GM21825 (cell line): ENCODE measurements at regions not wholly inside any gene's neighbourhood (a gene's known extent, or its start where the extent isn't known, plus 50 kb on each side); places are given as distances from the start of the nearest gene placed in this dataset.
"Not testable (repeated sequence)": the region's sequence is repeated elsewhere in the genome, so short reads cannot be mapped to it uniquely, and the experiment has no call there.

Experiments
- ATAC-seq: cut with Tn5 transposase; IDR thresholded peaks from one replicate; pipeline ENCODE4 v1.9.1; 2021; ENCODE audit warnings: mild to moderate bottlenecking, moderate library complexity; ENCODE audit not compliant: unreplicated experiment

- no peak for ATAC-seq
Observed at GRCh38 chr22:49349841-49350381, 477.8 kb downstream of the BRD1 start.

- ATAC-seq = no peak
Observed at GRCh38 chr22:49349181-49349835, 478.4 kb downstream of the BRD1 start.

GRCh38 chr22:49348631-49349030 lies 479.0 kb downstream of the BRD1 start:
- ATAC-seq = no peak

DNA sequence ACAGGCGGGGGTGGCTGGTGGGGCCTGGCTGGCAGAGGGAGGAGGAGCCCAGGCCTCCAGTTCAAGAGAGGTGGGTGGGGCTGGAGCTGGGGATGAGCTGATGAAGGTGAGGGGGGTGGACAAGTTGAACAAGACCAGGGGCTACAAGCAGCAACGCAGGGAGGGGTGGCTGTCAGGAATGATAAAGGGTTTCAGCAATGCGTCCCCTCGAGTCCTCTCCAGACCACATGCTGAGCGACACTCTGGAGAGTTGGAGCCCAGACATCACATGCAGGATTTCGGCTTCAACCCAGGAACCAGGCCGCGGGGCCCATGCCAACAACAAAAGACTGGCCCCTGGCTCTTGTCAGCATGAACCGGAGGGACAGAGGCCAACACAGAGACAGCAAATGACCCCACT lies 480.3 kb downstream of the BRD1 start:
- ATAC-seq = no peak

- ATAC-seq = no peak
Observed at GRCh38 chr22:49345896-49346295, 481.8 kb downstream of the BRD1 start.

DNA sequence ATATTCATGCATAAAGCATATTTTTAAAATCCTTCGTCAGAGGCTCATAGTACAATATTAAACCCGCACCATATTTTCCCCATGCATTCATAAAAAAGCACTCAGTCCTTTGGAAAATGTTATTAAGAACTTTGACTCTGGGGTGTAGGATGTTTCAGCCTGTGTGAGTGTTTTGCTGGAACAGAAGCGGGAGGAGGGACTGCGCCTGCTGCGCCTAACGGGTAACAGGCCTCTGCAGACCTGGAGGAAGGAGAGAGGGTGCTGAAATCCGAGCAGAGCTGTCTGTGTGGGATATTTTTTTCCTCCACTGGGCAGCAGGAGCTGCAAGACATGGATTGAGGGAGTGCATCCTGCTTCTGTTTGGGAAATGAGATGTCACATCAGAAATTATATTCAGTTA lies 483.0 kb downstream of the BRD1 start:
- no peak for ATAC-seq

DNA sequence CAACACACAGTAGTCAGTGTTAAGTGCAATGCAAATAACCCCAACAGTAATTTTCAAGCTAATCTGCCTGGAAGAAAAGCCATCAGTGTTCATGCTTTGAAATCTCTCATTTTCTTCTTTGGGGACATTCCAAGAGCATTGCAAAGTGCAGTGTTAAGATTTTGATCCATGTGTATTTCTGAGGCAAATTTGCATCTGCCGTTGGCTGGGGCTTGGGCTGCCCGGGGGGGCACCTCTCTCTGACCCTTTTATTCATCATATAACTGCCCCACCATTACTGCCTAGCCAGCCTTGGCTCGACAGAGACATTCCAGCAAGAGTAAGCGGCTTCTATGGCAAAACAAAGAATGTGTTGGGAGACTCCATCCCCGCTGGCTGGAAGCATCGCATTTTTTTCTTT lies 483.5 kb downstream of the BRD1 start:
- no peak for ATAC-seq

DNA sequence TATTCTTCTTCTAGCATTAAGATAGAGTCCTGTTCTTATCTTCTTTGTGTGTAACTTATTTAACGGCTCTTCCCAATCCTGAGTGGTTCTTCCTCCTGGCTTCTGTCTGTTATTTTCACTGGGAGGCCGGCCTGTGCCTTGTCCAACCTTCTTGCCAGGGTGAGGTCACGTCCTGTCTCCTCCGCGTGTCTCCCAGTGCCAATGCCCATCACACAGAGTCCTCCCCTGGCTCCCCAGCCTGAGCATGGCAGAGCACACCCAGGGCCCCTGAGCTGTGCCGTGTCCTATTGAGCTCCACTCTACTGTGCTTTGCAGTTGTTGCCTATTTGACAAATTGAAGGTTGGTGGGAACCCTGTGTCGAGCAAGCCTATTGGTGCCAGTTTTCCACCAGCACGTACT lies 487.3 kb downstream of the BRD1 start:
- no peak for ATAC-seq

DNA sequence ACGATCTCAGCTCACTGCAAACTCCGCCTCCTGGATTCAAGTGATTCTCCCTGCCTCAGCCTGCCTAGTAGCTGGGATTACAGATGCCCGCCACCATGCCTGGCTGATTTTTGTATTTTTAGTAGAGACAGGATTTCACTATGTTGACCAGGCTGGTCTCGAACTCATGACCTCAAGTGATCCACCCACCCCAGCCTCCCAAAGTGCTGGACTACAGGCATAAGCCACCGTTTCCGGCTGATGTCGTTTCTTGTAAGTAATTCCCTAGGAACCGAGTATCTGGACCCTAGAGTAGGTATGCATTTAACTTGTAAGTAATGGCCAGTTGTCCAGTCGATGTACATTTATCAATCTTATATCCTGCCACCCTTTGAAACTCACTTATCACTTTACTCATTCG lies 491.2 kb downstream of the BRD1 start:
- ATAC-seq = not testable (repeated sequence)

- ATAC-seq = no peak
Observed at GRCh38 chr22:49334976-49335375, 492.7 kb downstream of the BRD1 start.

DNA sequence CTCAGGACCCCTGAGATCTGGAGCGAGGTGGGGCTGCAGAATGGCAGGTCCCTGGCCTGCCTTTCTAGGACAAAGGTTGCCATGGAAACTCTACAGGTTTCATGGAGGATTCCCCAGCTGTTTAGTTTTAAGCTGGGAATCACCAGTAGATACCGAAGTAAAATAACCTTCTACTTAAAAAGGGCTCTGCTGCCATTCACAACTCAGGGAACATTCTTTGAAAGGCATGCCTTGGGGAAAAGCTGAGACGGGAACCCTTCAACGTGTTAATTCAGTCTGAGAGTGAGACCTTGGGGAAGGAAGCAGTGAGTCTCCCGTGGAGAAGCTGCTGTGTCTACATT lies 493.3 kb downstream of the BRD1 start:
- no peak for ATAC-seq

GRCh38 chr22:49333206-49333605 lies 494.5 kb downstream of the BRD1 start:
- no peak for ATAC-seq

GRCh38 chr22:49332691-49333090 lies 495.0 kb downstream of the BRD1 start:
- no peak for ATAC-seq

GRCh38 chr22:49331878-49332277 lies 495.8 kb downstream of the BRD1 start:
- ATAC-seq = no peak

GRCh38 chr22:49331223-49331815 lies 496.4 kb downstream of the BRD1 start:
- no peak for ATAC-seq

DNA sequence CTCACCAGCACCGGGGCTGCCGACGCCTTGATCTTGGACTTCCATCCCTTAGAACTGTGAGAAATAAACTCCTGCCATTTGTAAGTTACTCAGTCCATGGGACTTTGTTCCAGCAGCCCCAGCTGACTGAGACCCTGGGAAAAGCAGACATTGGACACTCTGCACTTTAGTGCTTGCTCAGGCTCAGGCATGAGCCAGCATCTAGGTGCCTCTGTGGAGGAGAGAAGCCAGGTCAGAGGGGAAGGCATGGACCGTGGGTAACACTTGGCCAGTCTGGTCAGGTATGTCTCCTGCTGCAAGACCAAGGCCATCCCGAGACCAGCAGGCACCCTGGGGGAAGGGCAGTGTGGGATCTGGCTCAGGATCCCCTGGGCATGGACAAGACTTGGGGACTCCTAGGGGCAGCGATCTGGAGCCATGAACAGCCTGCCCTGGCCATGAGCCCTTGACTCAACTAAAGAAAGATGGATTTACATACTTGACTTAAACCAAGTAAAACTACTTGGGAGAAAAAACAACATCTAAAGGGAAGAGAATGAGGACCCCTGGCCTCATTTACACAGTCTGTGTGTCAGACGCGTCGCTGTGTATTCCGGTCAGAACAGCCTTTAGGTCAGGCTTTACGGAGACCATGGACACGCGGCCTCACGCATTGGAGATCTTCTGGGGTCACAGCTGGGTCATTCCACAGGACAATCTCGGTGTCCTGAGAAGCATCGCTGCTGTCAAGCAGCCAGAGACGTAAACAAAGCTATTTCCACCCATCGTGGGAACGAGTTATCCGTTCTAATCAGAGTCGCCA lies 497.1 kb downstream of the BRD1 start:
- no peak for ATAC-seq

DNA sequence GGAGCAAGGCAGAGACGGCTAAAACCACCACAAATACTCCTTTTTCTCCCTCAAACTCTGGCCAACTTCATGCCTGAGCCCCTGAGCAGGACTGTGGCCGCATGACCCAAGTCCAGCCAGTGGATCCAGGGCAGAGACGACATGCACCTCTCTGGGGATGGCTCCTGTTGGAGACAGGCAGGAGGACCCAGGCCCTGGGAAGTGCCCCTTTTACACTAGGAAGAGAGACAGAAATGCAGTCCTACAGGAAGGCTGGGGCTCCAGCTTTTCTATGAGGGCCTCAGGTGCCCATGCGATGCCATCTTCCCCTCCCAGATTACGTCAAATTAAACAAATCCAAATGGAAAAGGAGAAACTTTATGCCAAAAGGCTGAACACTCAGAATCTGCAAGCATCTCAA lies 498.0 kb downstream of the BRD1 start:
- ATAC-seq = no peak

DNA sequence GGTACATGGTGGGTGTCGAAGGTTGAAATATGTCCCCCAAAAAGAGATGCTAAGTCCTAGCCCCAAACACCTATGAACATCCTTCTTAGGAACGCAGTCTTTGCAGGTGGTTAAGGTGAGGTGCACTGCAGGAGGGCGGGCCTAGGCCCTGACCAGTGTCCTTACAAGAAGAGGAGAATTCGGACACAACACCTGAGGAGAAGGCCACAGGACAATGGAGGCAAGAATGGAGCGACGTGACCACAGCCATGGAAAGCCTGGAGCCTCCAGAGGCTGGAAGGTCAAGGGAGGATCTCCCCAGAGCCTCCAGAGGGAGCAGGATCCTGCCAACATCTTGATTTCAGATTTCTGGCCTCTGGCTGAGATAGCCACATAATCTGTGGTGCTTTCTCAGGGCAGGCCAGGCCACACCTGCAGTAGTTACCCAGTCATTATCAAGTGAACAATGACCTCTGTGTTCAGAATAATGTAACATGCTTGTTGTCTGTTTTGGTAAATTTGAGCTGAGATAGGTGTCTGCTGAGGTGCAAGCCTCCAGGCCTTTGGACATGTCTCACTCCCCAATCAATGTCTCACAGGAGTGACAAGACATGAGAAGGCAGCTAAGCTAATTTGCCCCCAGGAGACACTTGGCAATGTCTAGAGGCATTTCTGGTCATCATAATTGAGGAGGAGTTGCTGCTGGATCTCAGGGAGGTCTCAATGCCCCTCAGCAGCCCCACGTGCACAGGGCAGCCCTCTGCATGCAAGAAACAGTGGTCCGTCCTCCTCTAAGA lies 498.9 kb downstream of the BRD1 start:
- ATAC-seq = no peak

- no peak for ATAC-seq
Observed at GRCh38 chr22:49328118-49328475, 499.6 kb downstream of the BRD1 start.

DNA sequence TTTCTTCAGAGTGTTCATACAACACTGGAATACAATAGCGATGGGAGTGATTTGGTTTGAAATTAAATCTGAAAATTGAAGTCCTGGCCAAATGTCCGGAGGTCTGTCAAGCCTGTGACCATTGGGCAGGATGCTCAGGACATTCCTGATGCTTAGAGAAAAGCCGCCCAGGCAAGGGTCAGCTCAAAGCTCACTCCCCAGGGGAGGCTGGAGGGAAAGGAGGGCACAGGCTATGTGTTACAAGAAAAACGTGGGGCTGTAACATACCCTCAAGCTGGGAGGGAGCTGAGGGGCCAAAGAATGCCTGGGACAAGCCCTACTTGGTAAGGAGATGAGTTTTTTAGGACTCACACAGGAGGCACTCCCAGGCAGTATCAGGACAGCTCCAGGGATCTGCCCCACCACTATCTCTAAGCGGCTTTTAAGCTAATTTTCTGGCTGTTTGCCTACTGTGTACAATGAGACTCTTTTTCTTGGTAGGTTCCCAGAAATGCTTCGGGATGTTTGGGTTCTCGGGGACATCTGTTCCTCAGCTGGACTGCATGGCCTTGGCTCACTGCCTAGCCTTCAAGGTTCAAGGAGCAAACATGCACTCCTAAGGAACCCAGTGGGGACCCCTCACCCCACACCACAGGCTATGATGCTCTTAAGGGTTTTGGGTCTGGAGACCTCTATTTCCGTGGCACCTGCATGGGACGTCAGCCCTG lies 500.1 kb downstream of the BRD1 start:
- ATAC-seq = no peak

DNA sequence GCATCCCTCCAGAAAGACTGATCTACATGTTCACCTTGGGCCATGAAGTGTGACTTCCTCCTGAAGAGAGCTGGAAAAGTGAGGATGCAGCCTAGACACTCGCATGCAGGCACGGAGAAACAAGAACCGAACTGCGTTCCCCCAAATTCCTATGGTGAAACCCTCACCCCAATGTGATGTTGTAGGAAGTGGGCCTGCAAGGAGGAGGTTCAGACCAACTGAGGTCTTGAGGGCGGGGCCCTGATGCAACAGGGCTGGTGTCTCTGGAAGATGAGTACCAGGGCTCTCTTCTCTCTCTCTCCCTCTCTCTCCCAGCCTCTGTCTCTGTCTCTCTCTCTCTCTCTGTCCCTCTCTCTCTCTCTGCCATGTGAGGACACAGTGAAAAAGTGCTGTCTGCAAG lies 501.1 kb downstream of the BRD1 start:
- no peak for ATAC-seq
